Stimulated activated naive CD8-positive, alpha-beta T cell treated with anti-CD3 and anti-CD28 coated beads, Interleukin-15, Interleukin-2, amounts not matched to agents 100 ng/mL and 50 ng/mL, for 24 hours (primary cell): ENCODE measurements at regions not wholly inside any gene's neighbourhood (a gene's known extent, or its start where the extent isn't known, plus 50 kb on each side); places are given as distances from the start of the nearest gene placed in this dataset.

Source experiments
- H3K27ac Mint-ChIP-seq: one replicate; pipeline ENCODE4 v1.8.0; 2021; ENCODE audit warnings: mild to moderate bottlenecking, mixed read lengths
- H3K27me3 Mint-ChIP-seq: one replicate; pipeline ENCODE4 v1.8.0; 2021; ENCODE audit warnings: mixed read lengths
- H3K36me3 Mint-ChIP-seq: one replicate; pipeline ENCODE4 v1.8.0; 2021; ENCODE audit warnings: low read depth, mixed read lengths
- H3K4me1 Mint-ChIP-seq: one replicate; pipeline ENCODE4 v1.8.0; 2021; ENCODE audit warnings: low read depth, mixed read lengths
- H3K4me3 Mint-ChIP-seq: one replicate; pipeline ENCODE4 v1.8.0; 2021; ENCODE audit warnings: mild to moderate bottlenecking, mixed read lengths
- H3K9me3 Mint-ChIP-seq: one replicate; pipeline ENCODE4 v1.8.0; 2021; ENCODE audit warnings: mixed read lengths

DNA sequence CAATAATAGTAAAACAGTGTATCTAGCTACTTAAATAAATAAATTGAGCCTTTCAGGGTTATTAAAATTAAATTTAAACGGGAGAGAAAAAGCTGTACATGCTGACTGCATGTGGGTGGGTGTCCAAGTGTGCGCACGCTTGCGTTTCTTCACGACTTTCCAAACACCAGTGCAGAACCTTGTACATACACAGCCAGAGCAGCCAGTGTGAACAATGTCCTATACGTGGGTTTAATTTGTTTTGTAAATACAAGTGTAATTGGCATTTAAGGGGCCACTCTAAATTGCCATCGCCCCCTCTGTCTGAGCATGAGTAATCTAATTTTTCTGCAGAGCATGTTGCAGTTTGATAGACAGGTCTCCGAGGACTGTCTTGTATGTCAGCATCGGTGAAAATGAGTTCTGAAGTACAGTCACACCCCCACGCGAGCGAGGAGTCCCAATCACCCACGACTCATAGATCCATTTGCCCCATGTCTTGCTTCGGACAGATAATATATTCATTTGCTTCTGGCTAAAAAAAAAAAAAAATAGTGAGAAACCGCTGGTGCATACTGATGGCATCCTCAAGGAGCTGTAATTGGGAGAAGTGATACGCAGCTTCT, 121.8 kb upstream of the ARRDC4 start:
- Mint-ChIP-seq H3K4me3 (no peak overlapping the region), H3K9me3 (no peaks in the 10 kb centered on the region), H3K27me3 (no peaks in the 10 kb centered on the region), H3K4me1 (no peaks in the 10 kb centered on the region), H3K27ac (no peak overlapping the region), H3K36me3 (no peaks in the 10 kb centered on the region)

DNA sequence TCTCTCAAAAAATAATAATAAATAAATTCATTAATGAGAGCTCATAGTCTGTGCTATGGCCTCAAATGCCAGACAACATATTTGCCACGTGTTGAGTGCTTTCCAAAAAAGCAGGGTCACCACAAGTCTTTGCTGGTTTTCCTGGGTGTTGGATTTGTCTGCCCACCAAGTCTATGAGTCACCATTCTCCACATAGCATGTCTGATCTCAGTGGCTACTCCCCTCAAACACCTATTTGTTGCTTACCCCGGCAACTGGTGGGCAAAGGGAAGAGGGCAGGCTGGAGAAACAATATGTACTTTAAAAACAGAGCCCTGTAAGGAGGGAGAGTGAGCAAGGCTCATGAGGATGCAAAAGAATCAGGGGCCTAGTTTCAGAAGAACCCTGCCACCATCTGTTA, 120.0 kb upstream of the ARRDC4 start:
- Mint-ChIP-seq H3K36me3 (no peaks in the 10 kb centered on the region), H3K27ac (no peak overlapping the region), H3K4me1 (no peaks in the 10 kb centered on the region), H3K27me3 (peaks cover 3% of the 10 kb centered on the region), H3K9me3 (no peaks in the 10 kb centered on the region), H3K4me3 (no peak overlapping the region)

DNA sequence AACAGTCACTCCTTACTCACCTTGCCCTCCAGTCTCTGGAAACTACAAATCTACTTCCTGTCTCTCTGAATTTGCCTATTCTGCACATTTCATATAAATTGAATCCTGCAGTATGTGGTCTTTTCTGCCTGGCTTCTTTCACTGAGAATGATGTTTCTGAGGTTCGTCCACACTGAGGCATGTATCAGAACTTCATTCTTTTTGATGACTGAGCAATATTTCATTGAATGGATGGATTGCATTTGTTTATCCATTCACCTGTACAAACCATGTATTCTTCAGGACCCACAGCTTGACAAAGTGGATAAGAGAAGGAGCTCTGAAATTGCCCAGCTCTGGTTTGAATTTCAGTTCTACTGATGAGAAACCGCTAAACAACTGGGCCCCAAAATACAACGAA, 118.9 kb upstream of the ARRDC4 start:
- H3K4me3 Mint-ChIP-seq, result no peak overlapping the region
- no peaks in the 10 kb centered on the region for H3K36me3 Mint-ChIP-seq
- no peaks in the 10 kb centered on the region for H3K4me1 Mint-ChIP-seq
- H3K27ac Mint-ChIP-seq, result no peak overlapping the region
- H3K27me3 Mint-ChIP-seq, result peaks cover 3% of the 10 kb centered on the region
- H3K9me3 Mint-ChIP-seq, result no peaks in the 10 kb centered on the region

DNA sequence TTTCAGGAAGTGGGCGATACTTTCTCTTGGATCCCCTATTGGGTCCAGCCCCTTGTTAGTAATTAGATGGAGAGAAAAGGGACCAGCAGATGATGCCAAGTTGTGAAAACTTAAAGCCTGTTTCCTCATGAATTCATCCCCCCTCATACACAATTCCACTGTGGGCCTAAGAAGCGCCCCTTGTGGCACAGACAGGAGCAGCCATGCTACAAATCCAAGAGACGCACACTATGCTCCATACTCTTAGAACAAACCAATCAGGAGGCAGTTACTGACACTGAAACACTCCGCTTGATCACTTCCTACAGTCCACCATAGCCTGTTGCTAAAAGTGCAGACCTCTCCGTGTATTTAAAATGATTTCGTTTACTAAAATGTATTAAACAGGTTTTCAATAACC, 111.3 kb upstream of the ARRDC4 start:
- Mint-ChIP-seq H3K27me3 (no peaks in the 10 kb centered on the region), H3K9me3 (peaks cover 12% of the 10 kb centered on the region), H3K36me3 (no peaks in the 10 kb centered on the region), H3K27ac (no peak overlapping the region), H3K4me3 (no peak overlapping the region), H3K4me1 (no peaks in the 10 kb centered on the region)

DNA sequence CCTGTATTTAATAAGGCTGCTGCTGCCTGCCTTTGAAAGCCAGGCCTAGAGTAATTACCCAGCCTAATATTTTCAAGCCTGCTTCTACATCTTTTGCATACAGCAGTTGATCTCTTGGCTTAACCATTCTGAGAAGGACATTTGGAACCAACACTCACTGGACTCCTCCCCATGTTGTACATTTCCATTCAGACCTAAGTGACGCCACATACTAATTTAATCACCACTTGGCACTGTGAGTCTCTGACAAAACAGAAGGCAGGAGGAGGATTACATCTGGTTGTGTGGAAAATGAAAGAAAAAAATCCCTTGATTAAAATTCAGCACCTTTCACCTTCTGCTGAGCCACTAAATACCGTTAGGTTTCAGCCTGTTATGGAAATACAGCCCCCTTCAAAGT, 102.2 kb upstream of the ARRDC4 start:
- Mint-ChIP-seq H3K27ac (no peak overlapping the region), H3K4me3 (no peak overlapping the region), H3K27me3 (peaks cover 3% of the 10 kb centered on the region), H3K9me3 (peaks cover 7% of the 10 kb centered on the region), H3K4me1 (no peaks in the 10 kb centered on the region), H3K36me3 (no peaks in the 10 kb centered on the region)

DNA sequence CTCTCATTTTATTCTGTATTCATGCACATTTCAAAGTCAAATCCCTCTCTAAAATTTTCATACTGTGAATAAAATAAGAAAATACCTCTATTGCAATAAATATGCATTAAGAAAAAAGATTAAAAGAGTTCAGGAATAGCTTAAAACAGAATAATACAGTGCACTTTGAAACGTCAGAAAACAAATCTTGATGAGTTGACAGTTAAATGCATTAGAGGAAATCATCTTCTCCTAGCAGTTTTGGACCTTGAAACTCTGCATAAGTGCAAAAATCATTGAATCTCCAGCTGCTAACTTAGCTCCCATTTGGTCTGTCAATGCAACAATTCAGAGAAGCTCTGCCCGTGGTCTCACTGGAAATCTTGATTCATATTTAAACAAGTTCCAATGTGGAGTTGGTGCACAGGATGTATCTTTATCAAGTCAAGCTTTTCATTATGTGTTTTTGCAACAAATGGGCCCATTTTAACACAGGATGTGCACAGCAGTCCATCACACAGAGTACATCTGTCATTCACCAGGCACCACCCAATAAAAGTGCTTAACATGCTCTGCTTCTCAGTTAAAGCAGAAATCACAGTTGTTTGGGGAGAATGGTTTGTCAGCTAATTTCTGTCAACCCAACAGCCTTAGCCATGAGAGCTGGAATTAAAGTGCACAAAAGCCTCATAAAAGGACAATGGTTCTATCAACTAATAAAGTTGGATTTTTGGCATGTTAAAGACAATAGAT, 98.8 kb upstream of the ARRDC4 start:
- no peaks in the 10 kb centered on the region for H3K4me1 Mint-ChIP-seq
- H3K27ac Mint-ChIP-seq, result no peak overlapping the region
- no peak overlapping the region for H3K4me3 Mint-ChIP-seq
- H3K9me3 Mint-ChIP-seq, result peaks cover 7% of the 10 kb centered on the region
- no peaks in the 10 kb centered on the region for H3K36me3 Mint-ChIP-seq
- peaks cover 3% of the 10 kb centered on the region for H3K27me3 Mint-ChIP-seq

DNA sequence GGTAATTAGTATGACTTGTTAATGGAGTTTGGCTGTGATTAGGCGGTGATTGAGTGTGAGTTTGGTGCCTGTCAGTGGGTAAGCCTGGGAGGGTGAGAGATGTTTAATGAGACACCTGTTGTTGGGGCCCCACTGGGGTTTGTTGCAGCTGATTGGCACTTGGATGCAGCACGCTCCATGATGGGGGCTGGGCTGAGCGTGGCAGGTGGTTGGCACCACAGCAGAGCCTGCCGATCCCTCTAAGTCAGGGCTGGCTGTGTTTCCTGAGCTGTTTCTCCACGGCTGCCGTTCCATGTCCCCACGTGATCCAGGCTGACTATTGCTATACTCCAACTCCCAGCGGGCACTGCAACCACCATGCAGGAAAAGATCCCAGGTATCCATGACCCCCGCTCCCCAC, 93.5 kb upstream of the ARRDC4 start:
- Mint-ChIP-seq H3K36me3 (no peaks in the 10 kb centered on the region), H3K27ac (no peak overlapping the region), H3K27me3 (peaks cover 8% of the 10 kb centered on the region), H3K4me3 (no peak overlapping the region), H3K4me1 (no peaks in the 10 kb centered on the region), H3K9me3 (peaks cover 2% of the 10 kb centered on the region)

DNA sequence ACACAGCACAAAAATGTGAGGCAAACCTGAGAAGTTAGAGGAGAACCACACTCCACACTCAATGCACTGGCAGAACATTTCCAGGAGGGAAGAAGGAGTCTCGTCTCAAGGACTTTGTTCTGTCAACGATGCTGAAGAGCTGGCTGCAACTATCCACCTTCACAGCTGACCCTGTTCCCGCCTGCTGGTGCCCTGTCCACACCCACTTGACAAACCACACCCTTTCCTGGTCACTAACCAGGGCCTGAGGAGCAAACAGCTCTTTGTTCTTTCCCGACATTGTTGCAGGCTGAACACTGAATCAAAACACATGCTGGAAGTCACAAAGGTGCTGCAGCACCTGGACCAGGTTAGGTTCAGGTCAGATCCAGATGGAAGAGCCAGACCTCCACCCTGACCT, 92.6 kb upstream of the ARRDC4 start:
- H3K4me3 Mint-ChIP-seq, result no peak overlapping the region
- no peak overlapping the region for H3K27ac Mint-ChIP-seq
- no peaks in the 10 kb centered on the region for H3K4me1 Mint-ChIP-seq
- no peaks in the 10 kb centered on the region for H3K36me3 Mint-ChIP-seq
- peaks cover 8% of the 10 kb centered on the region for H3K27me3 Mint-ChIP-seq
- no peaks in the 10 kb centered on the region for H3K9me3 Mint-ChIP-seq

DNA sequence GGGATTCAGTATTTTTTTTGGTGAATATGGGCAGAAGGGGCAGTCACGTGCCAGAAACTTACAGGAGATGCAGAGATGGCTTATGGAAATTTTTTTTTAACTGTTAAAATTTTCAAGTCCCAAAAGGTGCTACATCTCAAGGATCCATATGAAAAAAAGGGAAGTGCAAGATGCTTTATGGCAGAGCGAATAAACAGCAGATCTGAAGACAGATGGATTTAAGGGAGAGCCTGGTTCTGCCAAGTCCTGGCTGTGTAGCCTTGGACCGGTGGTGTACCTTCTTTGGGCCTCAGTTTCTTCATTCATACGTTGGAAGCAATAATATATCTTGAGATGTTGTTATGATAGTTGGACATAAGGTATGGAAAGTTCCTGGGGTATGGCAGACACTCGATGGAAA, 91.5 kb upstream of the ARRDC4 start:
- no peak overlapping the region for H3K4me3 Mint-ChIP-seq
- no peak overlapping the region for H3K27ac Mint-ChIP-seq
- H3K9me3 Mint-ChIP-seq, result no peaks in the 10 kb centered on the region
- no peaks in the 10 kb centered on the region for H3K36me3 Mint-ChIP-seq
- no peaks in the 10 kb centered on the region for H3K4me1 Mint-ChIP-seq
- H3K27me3 Mint-ChIP-seq, result peaks cover 8% of the 10 kb centered on the region

DNA sequence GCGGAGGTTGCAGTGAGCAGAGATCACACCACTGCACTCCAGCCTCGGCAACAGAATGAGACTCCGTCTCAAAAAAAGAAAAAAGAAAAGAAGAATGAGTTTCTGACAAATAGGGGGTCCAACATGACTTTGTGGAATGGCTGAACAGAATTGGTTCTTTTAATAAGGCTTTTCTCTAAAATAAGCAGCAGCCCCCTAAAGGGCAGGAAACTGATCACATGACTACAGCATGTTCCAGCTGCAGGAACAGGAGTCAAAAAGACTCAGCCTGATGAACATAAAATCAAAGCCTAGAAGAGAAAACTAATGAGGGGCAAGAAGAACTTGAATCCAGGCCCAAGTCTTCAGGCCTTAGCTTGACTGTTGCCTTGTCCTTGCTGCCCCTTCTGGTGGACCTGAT, 89.7 kb upstream of the ARRDC4 start:
- no peaks in the 10 kb centered on the region for H3K9me3 Mint-ChIP-seq
- H3K27me3 Mint-ChIP-seq, result peaks cover 8% of the 10 kb centered on the region
- H3K36me3 Mint-ChIP-seq, result no peaks in the 10 kb centered on the region
- no peak overlapping the region for H3K4me3 Mint-ChIP-seq
- no peaks in the 10 kb centered on the region for H3K4me1 Mint-ChIP-seq
- no peak overlapping the region for H3K27ac Mint-ChIP-seq

DNA sequence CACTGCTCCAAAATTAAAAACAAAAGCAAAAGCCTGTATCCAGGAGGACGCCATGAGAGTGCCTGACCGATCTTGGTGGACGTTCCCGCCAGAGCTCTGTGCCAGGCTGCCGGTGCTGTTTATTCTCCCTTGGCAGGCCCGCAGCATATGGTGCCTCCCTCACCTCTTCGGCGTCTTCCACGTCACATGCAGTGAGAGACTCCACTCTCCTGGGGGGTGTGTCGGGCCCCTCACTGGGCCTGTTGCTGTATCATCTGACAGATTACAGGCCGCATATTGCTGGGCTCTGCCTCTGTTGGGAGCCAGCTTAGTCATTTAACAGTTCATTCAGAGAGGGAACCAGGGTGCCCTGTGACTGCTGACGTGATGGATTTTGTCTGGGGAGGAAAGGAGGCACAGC, 86.4 kb upstream of the ARRDC4 start:
- Mint-ChIP-seq H3K4me3 (no peak overlapping the region), H3K27ac (no peak overlapping the region), H3K9me3 (peaks cover 3% of the 10 kb centered on the region), H3K36me3 (no peaks in the 10 kb centered on the region), H3K4me1 (no peaks in the 10 kb centered on the region), H3K27me3 (peaks cover 8% of the 10 kb centered on the region)

DNA sequence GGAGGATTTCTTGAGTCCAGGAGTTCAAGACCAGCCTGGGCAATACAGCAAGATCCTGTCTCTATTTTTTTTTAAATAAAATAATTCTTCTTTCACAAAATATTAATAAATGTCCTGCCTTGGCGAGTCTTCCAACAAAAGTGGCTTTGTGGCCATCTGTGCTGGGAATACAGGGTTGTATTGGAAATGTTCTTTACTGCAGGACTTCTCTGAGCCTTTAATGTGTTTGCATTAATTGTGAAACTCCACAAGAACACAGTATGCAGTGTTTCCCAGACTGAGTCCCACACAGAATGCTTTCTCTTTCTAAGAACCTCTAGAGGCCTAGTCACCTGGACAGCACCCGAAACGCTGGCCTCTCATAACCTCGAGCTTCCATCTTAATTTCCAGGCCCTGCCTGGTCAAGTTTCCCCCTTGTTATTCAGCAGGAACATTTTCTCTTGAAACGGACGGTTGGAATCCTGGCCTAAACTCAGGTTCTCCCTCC, 85.4 kb upstream of the ARRDC4 start:
- no peaks in the 10 kb centered on the region for H3K4me1 Mint-ChIP-seq
- H3K9me3 Mint-ChIP-seq, result peaks cover 3% of the 10 kb centered on the region
- H3K27ac Mint-ChIP-seq, result no peak overlapping the region
- H3K27me3 Mint-ChIP-seq, result peaks cover 11% of the 10 kb centered on the region
- H3K36me3 Mint-ChIP-seq, result no peaks in the 10 kb centered on the region
- no peak overlapping the region for H3K4me3 Mint-ChIP-seq

DNA sequence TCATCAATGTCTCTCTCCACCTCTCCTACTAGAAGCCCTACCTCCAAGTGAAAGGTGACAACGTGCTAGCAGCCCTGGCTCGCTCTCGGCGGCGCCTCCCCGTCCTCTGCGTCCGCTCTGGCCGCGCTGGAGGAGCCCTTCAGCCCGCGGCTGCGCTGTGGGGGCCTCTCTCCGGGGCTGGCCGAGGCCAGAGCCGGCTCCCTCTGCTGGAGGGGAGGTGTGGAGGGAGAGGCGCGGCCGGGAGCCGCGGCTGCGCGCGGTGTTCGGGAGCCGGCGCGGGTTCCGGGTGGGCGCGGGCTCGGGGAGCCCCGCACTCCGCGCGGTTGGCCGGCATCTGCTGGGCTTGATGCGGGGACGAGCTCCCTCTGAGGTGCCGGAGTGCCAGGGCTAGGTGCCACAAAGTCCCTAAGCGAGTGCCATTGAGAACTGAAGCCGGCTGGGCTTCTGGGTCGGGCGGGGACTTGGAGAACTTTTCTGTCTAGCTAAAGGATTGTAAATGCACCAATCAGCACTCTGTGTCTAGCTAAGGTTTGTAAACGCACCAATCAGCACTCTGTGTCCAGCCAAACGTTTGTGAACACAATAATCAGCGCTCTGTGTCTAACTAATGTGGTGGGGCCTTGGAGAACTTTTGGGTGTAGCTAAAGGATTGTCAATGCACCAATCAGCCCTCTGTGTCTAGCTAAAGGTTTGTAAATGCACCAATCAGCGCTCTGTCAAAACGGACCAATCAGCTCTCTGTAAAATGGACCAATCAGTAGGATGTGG, 84.8 kb upstream of the ARRDC4 start:
- H3K4me3 Mint-ChIP-seq, result no peak overlapping the region
- H3K27me3 Mint-ChIP-seq, result peaks cover 9% of the 10 kb centered on the region
- H3K9me3 Mint-ChIP-seq, result peaks cover 3% of the 10 kb centered on the region
- no peak overlapping the region for H3K27ac Mint-ChIP-seq
- H3K4me1 Mint-ChIP-seq, result no peaks in the 10 kb centered on the region
- H3K36me3 Mint-ChIP-seq, result no peaks in the 10 kb centered on the region

DNA sequence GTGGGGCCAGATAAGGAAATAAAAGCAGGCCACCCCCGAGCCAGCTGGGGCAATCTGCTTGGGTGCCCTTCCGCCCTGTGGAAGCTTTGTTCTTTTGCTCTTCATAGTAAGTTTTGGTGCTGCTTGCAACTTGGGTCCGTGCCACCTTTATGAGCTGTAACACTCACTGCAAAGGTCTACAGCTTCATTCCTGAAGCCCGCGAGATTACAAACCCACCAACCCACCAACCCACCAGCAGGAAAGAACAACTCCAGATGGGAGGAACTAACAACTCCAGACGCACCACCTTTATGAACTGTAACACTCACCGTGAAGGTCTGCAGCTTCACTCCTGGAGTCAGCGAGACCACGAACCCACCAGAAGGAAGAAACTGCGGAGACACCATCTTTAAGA, 84.2 kb upstream of the ARRDC4 start:
- H3K27ac Mint-ChIP-seq, result no peak overlapping the region
- peaks cover 3% of the 10 kb centered on the region for H3K9me3 Mint-ChIP-seq
- H3K4me1 Mint-ChIP-seq, result no peaks in the 10 kb centered on the region
- no peaks in the 10 kb centered on the region for H3K36me3 Mint-ChIP-seq
- H3K27me3 Mint-ChIP-seq, result peaks cover 9% of the 10 kb centered on the region
- no peak overlapping the region for H3K4me3 Mint-ChIP-seq

DNA sequence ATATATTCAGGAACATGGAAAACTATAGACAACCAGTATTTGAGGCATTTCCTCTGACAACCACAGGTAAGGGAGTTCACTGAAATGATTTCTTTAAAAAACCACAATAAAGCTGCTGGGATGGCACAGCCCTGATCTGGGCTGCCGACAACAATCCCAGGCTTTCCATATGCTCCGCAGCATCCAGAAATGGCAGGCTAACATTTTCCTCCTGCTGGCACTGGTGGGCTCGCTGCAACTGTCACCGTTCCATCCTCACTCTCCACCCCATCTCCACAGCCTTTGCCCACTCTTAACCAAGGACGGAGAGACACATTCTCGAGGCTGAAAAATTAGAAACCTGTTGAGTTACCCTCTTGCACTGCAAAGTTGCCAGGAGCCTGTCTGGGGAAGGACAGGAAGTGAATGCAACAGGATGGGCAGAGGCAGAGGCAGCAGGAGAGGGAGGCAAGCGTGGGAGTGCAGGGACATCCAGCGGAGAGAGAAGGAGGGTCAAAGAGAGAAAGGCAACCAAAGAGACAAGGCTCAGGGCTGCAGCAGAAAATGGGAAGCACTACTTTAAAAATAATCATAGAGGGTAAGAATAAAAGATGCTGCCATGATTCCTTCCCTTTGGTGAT, 79.0 kb upstream of the ARRDC4 start:
- no peaks in the 10 kb centered on the region for H3K4me1 Mint-ChIP-seq
- peaks cover 3% of the 10 kb centered on the region for H3K9me3 Mint-ChIP-seq
- peaks cover 9% of the 10 kb centered on the region for H3K27me3 Mint-ChIP-seq

More for the DNA sequence above, 79.0 kb upstream of the ARRDC4 start:
- no peaks in the 10 kb centered on the region for H3K36me3 Mint-ChIP-seq
- H3K27ac Mint-ChIP-seq, result no peak overlapping the region
- no peak overlapping the region for H3K4me3 Mint-ChIP-seq
